SK-N-SH treated with all-trans-retinoic acid at 6 μM for 48 hours (cell line): ENCODE measurements at regions not wholly inside any gene's neighbourhood (a gene's known extent, or its start where the extent isn't known, plus 50 kb on each side); places are given as distances from the start of the nearest gene placed in this dataset.

Source experiments
- ATAC-seq: fragments of 200-7000 bp; cut with Tn5 transposase; 3 replicates; pipeline ENCODE4 v1.9.1; 2020; ENCODE audit warnings: mild to moderate bottlenecking, moderate library complexity
- ARNTL ChIP-seq: fragments of 450-650 bp; formaldehyde crosslinking; IDR thresholded peaks from 2 replicates; pipeline ENCODE4 v1.5.0; 2020; ENCODE audit warnings: low read depth, mild to moderate bottlenecking, moderate library complexity, borderline replicate concordance
- BACH2 ChIP-seq: fragments of 250-450 bp; sonication (Bioruptor Pico); IDR thresholded peaks from 2 replicates; pipeline ENCODE4 v1.9.0; 2021; ENCODE audit warnings: mild to moderate bottlenecking, borderline replicate concordance
- CREB5 ChIP-seq: fragments of 250-450 bp; sonication (Bioruptor Pico); IDR thresholded peaks from 2 replicates; pipeline ENCODE4 v1.5.1; 2020; ENCODE audit warnings: low read depth, mild to moderate bottlenecking, moderate library complexity
- CSDC2 ChIP-seq: fragments of 250-450 bp; sonication (Bioruptor Pico); IDR thresholded peaks from 2 replicates; pipeline ENCODE4 v1.5.0; 2020; ENCODE audit warnings: mild to moderate bottlenecking, moderate library complexity
- CSRNP3 ChIP-seq: fragments of 250-450 bp; sonication (Bioruptor Pico); IDR thresholded peaks from 2 replicates; pipeline ENCODE4 v1.5.1; 2021; ENCODE audit warnings: mild to moderate bottlenecking, moderate library complexity
- ESRRG ChIP-seq: fragments of 250-450 bp; sonication (Bioruptor Pico); IDR thresholded peaks from 2 replicates; pipeline ENCODE4 v1.6.1; 2021; ENCODE audit warnings: mild to moderate bottlenecking
- GLIS3 ChIP-seq: fragments of 250-450 bp; sonication (Bioruptor Pico); IDR thresholded peaks from 2 replicates; pipeline ENCODE4 v1.5.0; 2020; ENCODE audit warnings: mild to moderate bottlenecking, moderate library complexity
- ISL1 ChIP-seq: fragments of 250-450 bp; sonication (Bioruptor Pico); IDR thresholded peaks from 2 replicates; pipeline ENCODE4 v2.1.2; 2022; ENCODE audit warnings: mild to moderate bottlenecking, moderate library complexity
- OSR1 ChIP-seq: fragments of 250-450 bp; sonication (Bioruptor Pico); IDR thresholded peaks from 2 replicates; pipeline ENCODE4 v1.8.0; 2022; ENCODE audit warnings: moderate library complexity, mild to moderate bottlenecking, inconsistent platforms
- POU6F1 ChIP-seq: fragments of 250-450 bp; sonication (Bioruptor Pico); IDR thresholded peaks from 2 replicates; pipeline ENCODE4 v1.8.0; 2021; ENCODE audit warnings: low read depth, mild to moderate bottlenecking, moderate library complexity, borderline replicate concordance
- PPARA ChIP-seq: fragments of 250-450 bp; sonication (Bioruptor Pico); IDR thresholded peaks from 2 replicates; pipeline ENCODE4 v1.5.0; 2020; ENCODE audit warnings: mild to moderate bottlenecking, borderline replicate concordance
- RARB ChIP-seq: fragments of 250-450 bp; sonication (Bioruptor Pico); IDR thresholded peaks from 2 replicates; pipeline ENCODE4 v1.8.0; 2021; ENCODE audit warnings: mild to moderate bottlenecking, moderate library complexity
- SNAI2 ChIP-seq: fragments of 250-450 bp; sonication (Bioruptor Pico); IDR thresholded peaks from 2 replicates; pipeline ENCODE4 v1.5.0; 2020; ENCODE audit warnings: mild to moderate bottlenecking, moderate library complexity
- TCF4 ChIP-seq: fragments of 250-450 bp; sonication (Bioruptor Pico); IDR thresholded peaks from 2 replicates; pipeline ENCODE4 v1.8.0; 2021; ENCODE audit warnings: mild to moderate bottlenecking, moderate library complexity, borderline replicate concordance
- TOX ChIP-seq: fragments of 250-450 bp; sonication (Bioruptor Pico); IDR thresholded peaks from 2 replicates; pipeline ENCODE4 v1.8.0; 2021; ENCODE audit warnings: mild to moderate bottlenecking, moderate library complexity, borderline replicate concordance
- ZC3H10 ChIP-seq: fragments of 250-450 bp; sonication (Bioruptor Pico); IDR thresholded peaks from 2 replicates; pipeline ENCODE4 v1.5.1; 2021; ENCODE audit warnings: mild to moderate bottlenecking, moderate library complexity
- ZFP3 ChIP-seq: fragments of 250-450 bp; sonication (Bioruptor Pico); IDR thresholded peaks from 2 replicates; pipeline ENCODE4 v1.5.0; 2020; ENCODE audit warnings: mild to moderate bottlenecking, moderate library complexity
- ZFP30 ChIP-seq: fragments of 450-650 bp; formaldehyde crosslinking; IDR thresholded peaks from 2 replicates; pipeline ENCODE4 v1.5.0; 2022; ENCODE audit warnings: mild to moderate bottlenecking, moderate library complexity
- ZNF565 ChIP-seq: fragments of 450-650 bp; formaldehyde crosslinking; conservative IDR thresholded peaks from 2 replicates; pipeline ENCODE4 v1.5.0; 2020; ENCODE audit warnings: low read depth, mild to moderate bottlenecking, moderate library complexity
- ZNF8 ChIP-seq: fragments of 450-650 bp; formaldehyde crosslinking; IDR thresholded peaks from 2 replicates; pipeline ENCODE4 v1.5.0; 2020; ENCODE audit warnings: mild to moderate bottlenecking, moderate library complexity
- TF ChIP-seq, protein P1 (sequence below): fragments of 250-450 bp; sonication (Bioruptor Pico); IDR thresholded peaks from 2 replicates; pipeline ENCODE4 v1.5.0; 2020; ENCODE audit warnings: mild to moderate bottlenecking, moderate library complexity
- TF ChIP-seq, protein P2 (sequence below): fragments of 250-450 bp; sonication (Bioruptor Pico); IDR thresholded peaks from 2 replicates; pipeline ENCODE4 v1.8.0; 2020; ENCODE audit warnings: mild to moderate bottlenecking, moderate library complexity, borderline replicate concordance

DNA sequence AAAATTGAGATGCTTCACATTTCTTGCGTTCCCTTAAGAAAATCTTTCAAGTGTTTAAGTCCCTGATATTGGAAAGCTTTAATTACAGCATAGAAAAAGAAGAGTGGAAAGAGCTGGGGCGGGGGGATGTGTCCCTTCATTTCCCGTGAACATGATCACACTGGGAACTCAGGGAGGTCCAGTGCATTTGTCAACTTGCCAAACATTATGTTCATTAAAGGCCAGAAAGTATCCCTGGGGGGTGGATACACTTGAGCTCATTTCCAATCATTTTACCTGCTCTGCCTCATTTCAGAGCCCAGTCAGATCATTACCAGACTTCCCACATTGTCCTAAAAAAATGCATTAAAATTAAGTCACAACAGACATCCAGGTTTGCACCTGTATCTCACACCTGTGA is 123.6 kb upstream of the KCNJ15 start:
- TF ChIP-seq CREB5 (CRISPR knock-in tag): no peak
- no peak for TF ChIP-seq TOX
- TF ChIP-seq TCF4 (CRISPR knock-in tag): no peak
- TF ChIP-seq POU6F1 (CRISPR knock-in tag): no peak
- no peak for TF ChIP-seq BACH2 (CRISPR knock-in tag)
- no peak for TF ChIP-seq ZNF8
- no peak for TF ChIP-seq ARNTL (CRISPR knock-in tag)
- TF ChIP-seq CSDC2 (CRISPR knock-in tag): no peak
- TF ChIP-seq CSRNP3 (CRISPR knock-in tag): no peak
- TF ChIP-seq GLIS3 (CRISPR knock-in tag): no peak
- TF ChIP-seq PPARA (CRISPR knock-in tag): no peak
- TF ChIP-seq ZC3H10 (CRISPR knock-in tag): no peak
- TF ChIP-seq ZNF565: no peak
- TF ChIP-seq RARB (CRISPR knock-in tag): no peak
- TF ChIP-seq, protein P1, sequence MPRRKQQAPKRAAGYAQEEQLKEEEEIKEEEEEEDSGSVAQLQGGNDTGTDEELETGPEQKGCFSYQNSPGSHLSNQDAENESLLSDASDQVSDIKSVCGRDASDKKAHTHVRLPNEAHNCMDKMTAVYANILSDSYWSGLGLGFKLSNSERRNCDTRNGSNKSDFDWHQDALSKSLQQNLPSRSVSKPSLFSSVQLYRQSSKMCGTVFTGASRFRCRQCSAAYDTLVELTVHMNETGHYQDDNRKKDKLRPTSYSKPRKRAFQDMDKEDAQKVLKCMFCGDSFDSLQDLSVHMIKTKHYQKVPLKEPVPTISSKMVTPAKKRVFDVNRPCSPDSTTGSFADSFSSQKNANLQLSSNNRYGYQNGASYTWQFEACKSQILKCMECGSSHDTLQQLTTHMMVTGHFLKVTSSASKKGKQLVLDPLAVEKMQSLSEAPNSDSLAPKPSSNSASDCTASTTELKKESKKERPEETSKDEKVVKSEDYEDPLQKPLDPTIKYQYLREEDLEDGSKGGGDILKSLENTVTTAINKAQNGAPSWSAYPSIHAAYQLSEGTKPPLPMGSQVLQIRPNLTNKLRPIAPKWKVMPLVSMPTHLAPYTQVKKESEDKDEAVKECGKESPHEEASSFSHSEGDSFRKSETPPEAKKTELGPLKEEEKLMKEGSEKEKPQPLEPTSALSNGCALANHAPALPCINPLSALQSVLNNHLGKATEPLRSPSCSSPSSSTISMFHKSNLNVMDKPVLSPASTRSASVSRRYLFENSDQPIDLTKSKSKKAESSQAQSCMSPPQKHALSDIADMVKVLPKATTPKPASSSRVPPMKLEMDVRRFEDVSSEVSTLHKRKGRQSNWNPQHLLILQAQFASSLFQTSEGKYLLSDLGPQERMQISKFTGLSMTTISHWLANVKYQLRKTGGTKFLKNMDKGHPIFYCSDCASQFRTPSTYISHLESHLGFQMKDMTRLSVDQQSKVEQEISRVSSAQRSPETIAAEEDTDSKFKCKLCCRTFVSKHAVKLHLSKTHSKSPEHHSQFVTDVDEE: no peak
- TF ChIP-seq ZFP30 (CRISPR knock-in tag): no peak
- TF ChIP-seq ESRRG (CRISPR knock-in tag): no peak
- TF ChIP-seq ISL1 (CRISPR knock-in tag): no peak

GRCh38 chr21:38134084-38134873 is 122.5 kb upstream of the KCNJ15 start:
- no peak for ATAC-seq
- TF ChIP-seq OSR1 (CRISPR knock-in tag): no peak
- TF ChIP-seq ESRRG (CRISPR knock-in tag): no peak
- TF ChIP-seq ZFP3 (CRISPR knock-in tag): no peak
- TF ChIP-seq CREB5 (CRISPR knock-in tag): no peak
- TF ChIP-seq POU6F1 (CRISPR knock-in tag): no peak
- TF ChIP-seq, protein P2, sequence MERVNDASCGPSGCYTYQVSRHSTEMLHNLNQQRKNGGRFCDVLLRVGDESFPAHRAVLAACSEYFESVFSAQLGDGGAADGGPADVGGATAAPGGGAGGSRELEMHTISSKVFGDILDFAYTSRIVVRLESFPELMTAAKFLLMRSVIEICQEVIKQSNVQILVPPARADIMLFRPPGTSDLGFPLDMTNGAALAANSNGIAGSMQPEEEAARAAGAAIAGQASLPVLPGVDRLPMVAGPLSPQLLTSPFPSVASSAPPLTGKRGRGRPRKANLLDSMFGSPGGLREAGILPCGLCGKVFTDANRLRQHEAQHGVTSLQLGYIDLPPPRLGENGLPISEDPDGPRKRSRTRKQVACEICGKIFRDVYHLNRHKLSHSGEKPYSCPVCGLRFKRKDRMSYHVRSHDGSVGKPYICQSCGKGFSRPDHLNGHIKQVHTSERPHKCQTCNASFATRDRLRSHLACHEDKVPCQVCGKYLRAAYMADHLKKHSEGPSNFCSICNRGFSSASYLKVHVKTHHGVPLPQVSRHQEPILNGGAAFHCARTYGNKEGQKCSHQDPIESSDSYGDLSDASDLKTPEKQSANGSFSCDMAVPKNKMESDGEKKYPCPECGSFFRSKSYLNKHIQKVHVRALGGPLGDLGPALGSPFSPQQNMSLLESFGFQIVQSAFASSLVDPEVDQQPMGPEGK (CRISPR knock-in tag): no peak
- TF ChIP-seq TCF4 (CRISPR knock-in tag): no peak
- no peak for TF ChIP-seq CSRNP3 (CRISPR knock-in tag)
- TF ChIP-seq, protein P1: no peak
- no peak for TF ChIP-seq ZNF565
- TF ChIP-seq RARB (CRISPR knock-in tag): no peak
- TF ChIP-seq CSDC2 (CRISPR knock-in tag): no peak
- TF ChIP-seq SNAI2 (CRISPR knock-in tag): no peak

More for the DNA sequence above, 123.6 kb upstream of the KCNJ15 start:
- no peak for ATAC-seq
